ENCODE measurements at regions not wholly inside any gene's neighbourhood (a gene's known extent, or its start where the extent isn't known, plus 50 kb on each side); places are given as distances from the start of the nearest gene placed in this dataset.

GRCh38 chr4:120977435-120977997, 55.0 kb upstream of the PRDM5 start:
- peak; percentile 3 to 60 (median 33) for DNase-seq

- DNase-seq: no peak
Observed at GRCh38 chr4:120973207-120973606, 50.7 kb upstream of the PRDM5 start.

All from suppressor macrophage (primary cell).